ENCODE measurements at regions not wholly inside any gene's neighbourhood (a gene's known extent, or its start where the extent isn't known, plus 50 kb on each side); places are given as distances from the start of the nearest gene placed in this dataset.

DNA sequence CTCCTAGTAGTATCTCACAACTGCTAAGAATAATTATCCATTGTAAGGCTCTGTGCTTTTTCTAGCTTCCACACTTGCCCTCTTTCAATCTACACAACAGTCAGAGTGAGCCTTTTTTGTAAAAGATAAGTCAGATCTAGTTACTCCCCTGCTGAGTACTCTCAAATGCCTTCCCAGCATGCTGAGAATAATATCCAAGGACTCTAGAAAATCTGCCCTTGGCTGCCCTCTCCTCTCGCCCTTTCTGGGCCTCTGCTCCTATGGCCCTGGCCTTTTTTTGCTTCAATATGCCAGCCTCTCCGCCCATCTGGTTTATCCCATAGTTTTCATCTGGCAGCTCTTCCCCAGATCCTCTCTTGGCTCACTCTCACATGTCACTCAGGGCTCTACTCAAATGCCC is 455.9 kb upstream of the UBE2E3 start:
- TF ChIP-seq POLR2AphosphoS5 (IDR thresholded peaks at IDR 0.05; ENCODE audit: low read depth, low read length), result no peak
- no peak for TF ChIP-seq RAD21 (IDR thresholded peaks at IDR 0.05; ENCODE audit: low read depth)
- TF ChIP-seq, protein P1, sequence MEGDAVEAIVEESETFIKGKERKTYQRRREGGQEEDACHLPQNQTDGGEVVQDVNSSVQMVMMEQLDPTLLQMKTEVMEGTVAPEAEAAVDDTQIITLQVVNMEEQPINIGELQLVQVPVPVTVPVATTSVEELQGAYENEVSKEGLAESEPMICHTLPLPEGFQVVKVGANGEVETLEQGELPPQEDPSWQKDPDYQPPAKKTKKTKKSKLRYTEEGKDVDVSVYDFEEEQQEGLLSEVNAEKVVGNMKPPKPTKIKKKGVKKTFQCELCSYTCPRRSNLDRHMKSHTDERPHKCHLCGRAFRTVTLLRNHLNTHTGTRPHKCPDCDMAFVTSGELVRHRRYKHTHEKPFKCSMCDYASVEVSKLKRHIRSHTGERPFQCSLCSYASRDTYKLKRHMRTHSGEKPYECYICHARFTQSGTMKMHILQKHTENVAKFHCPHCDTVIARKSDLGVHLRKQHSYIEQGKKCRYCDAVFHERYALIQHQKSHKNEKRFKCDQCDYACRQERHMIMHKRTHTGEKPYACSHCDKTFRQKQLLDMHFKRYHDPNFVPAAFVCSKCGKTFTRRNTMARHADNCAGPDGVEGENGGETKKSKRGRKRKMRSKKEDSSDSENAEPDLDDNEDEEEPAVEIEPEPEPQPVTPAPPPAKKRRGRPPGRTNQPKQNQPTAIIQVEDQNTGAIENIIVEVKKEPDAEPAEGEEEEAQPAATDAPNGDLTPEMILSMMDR (IDR thresholded peaks at IDR 0.05 in 2 of 3, conservative IDR thresholded peaks at IDR 0.05 in 1 of 3; ENCODE audit: borderline replicate concordance in 1 of 3, insufficient read depth in 1 of 3, low read depth in 2 of 3, low read length in 2 of 3), result no peak
- no peak for TF ChIP-seq SP1 (IDR thresholded peaks at IDR 0.05; ENCODE audit: low read depth)
- TF ChIP-seq, protein P2, sequence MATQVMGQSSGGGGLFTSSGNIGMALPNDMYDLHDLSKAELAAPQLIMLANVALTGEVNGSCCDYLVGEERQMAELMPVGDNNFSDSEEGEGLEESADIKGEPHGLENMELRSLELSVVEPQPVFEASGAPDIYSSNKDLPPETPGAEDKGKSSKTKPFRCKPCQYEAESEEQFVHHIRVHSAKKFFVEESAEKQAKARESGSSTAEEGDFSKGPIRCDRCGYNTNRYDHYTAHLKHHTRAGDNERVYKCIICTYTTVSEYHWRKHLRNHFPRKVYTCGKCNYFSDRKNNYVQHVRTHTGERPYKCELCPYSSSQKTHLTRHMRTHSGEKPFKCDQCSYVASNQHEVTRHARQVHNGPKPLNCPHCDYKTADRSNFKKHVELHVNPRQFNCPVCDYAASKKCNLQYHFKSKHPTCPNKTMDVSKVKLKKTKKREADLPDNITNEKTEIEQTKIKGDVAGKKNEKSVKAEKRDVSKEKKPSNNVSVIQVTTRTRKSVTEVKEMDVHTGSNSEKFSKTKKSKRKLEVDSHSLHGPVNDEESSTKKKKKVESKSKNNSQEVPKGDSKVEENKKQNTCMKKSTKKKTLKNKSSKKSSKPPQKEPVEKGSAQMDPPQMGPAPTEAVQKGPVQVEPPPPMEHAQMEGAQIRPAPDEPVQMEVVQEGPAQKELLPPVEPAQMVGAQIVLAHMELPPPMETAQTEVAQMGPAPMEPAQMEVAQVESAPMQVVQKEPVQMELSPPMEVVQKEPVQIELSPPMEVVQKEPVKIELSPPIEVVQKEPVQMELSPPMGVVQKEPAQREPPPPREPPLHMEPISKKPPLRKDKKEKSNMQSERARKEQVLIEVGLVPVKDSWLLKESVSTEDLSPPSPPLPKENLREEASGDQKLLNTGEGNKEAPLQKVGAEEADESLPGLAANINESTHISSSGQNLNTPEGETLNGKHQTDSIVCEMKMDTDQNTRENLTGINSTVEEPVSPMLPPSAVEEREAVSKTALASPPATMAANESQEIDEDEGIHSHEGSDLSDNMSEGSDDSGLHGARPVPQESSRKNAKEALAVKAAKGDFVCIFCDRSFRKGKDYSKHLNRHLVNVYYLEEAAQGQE (IDR thresholded peaks at IDR 0.05; ENCODE audit: low read depth), result no peak
- TF ChIP-seq EZH2phosphoT487 (IDR thresholded peaks at IDR 0.05; ENCODE audit: borderline replicate concordance), result no peak
- TF ChIP-seq POLR2A (IDR thresholded peaks at IDR 0.05; ENCODE audit: borderline replicate concordance, extremely low read depth, insufficient read depth, insufficient read length), result no peak
- TF ChIP-seq YY1 (IDR thresholded peaks at IDR 0.05; ENCODE audit: extremely low read depth, insufficient replicate concordance, low read depth, low read length), result no peak
- TF ChIP-seq EGR1 (IDR thresholded peaks at IDR 0.05; ENCODE audit: low read depth), result no peak
- no peak for TF ChIP-seq EZH2 (IDR thresholded peaks at IDR 0.05)
